ENCODE measurements at regions not wholly inside any gene's neighbourhood (a gene's known extent, or its start where the extent isn't known, plus 50 kb on each side); places are given as distances from the start of the nearest gene placed in this dataset.

DNA sequence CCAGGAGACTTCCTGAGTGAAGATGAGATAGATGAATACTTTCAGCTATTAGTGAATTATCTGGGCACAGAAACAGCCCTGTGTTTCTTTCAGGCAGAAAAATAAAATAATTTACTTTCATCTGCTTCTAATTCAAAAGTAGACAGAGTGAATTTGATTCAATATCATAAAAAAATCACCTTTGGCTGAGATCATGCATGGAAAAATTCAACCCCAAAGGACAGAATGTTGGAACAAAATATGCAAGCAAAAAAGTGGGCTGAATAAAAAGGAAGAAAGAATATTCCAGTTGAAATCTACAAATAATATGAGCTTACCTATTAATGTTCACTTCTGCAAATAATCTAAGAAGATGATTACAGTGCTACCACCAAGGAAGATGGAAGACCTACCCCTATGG, 546.9 kb downstream of the TFAP2B start:
- ATAC-seq (no peak), DNase-seq (ENCODE audit: low spot score) (no peak)

DNA sequence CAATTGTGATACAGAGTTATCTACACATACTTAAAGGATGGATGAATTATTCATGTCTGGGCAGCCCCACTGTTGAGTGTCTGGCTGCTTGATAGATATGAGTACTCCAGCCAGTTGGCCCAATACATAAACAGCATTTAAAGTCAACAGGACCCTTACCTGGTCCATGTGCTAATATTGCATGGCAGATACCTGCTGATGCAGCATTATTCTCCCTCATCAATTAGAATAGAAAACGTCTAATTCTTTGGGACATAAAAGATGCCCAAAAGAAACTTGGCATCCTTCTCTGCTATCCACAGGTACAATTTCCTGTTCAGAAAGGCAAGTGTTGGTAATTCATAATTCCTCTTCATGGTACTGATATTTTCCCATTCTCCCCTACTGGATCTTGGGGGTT, 550.8 kb downstream of the TFAP2B start:
- no peak for ATAC-seq
- DNase-seq (ENCODE audit: low spot score): no peak

DNA sequence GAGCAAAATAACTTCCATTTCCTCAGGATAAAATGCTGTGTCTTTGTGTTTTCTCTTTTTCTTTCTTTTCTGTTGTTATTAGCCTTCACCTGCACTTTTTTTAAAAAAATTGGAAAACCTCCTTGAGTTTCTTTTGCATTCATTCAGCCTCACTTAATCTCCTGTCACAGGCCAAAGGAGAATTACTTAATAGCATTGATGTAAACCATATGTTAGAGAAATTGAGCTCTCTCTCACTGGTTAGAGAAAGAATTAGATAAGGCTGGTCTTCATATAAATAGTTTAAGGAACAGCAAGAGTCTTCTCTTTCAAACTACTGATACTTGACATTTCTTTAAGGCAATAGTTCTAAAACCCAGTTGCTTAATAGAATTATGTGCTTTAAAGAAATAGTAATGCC, 564.2 kb downstream of the TFAP2B start:
- no peak for DNase-seq (ENCODE audit: low spot score)
- ATAC-seq: no peak

DNA sequence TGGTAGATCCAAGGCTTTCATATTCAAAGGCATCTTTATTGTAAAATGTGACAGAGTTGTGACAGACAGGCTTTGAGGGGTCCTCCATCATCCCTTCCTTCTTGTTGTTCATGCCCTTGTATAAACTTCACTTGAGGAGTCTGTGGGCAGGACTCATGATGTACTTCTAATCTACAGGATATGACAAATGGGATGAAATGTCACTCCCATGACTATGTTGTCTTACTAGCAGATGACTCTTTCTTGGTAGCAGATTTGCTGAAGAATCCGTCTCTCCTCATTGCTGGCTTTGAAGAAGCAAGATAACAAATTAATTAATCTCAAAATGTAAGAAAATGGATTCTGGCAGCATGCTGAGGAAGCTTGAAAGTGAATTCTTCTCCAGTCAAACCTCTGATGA, 566.1 kb downstream of the TFAP2B start:
- no peak for DNase-seq (ENCODE audit: low spot score)
- no peak for ATAC-seq

DNA sequence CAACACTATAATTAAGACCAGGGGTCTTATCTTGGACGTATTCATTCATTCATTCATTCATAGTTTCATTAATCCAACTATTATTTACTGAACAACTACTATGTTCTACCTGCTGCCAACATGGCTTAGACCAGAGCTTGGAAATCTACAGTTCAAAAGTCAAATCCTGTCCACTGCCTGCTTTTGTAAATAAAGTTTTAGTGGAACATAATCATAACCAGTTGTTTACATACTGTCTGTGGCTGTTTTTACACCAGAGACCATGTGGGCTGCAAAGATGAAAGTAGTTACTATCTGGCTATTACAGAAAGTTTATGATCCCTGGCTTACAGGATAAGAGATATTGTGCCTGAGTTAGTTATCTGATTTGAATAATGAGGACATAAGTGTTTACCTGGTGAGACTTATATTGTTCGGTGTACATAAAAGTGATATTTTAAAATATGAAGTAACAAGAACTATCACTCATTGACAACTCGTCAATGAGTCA, 567.7 kb downstream of the TFAP2B start:
- DNase-seq (ENCODE audit: low spot score) (no peak), ATAC-seq (no peak)

DNA sequence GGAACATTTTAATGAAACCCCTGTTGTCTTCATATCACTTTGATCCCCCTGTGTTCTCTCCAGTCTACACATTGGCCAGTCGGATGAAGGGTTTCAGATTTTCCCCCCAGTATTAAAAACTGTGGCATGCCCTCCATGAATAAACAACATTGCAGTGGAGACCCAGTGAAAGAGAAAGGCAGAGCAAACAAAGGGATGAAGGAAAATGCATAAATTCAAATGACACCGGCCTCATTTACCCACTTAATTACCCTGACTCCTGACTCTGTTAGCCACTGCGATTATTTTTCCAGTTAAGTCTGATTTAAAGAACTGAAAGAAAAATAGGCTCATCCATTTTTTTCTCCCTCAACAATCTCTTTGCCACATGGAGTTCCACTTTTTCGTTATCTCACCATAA, 569.2 kb downstream of the TFAP2B start:
- DNase-seq (ENCODE audit: low spot score) (no peak), ATAC-seq (no peak)

DNA sequence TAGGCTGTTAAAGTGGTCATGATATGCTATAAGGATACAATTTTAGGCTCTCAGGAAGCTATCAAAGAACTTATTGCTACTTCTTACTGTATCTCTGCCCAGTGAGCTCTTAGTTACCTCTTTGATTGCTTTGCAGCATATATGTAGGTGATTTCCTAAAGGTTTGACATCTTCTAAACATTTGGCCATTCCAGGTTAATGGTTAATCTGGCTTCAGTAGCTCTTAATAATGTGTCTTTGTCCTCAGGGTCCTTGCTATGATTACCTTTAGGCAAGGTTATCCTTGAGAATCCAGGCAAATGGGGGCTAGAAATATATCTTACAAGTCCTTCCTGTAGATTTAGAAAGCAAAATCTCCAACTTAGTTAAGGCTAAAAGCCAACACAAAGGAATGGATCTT, 575.4 kb downstream of the TFAP2B start:
- no peak for ATAC-seq

DNA sequence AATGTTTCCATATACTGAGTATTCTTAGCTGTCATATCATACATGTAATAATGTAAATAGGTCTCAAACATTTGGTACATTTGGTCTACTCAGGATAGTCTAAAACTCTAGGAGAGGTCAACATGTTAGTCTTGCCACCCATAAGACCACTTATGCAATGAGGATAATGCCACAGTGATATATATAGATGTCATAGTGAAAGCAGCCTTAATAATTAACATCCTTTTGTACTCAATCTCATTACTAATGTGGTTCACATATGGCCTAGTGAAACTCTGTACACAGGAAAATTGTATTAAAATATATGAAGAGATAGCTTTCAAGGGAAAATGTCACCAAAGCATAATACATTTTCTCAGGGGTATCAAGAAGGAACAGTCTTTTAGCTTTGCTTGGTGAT, 577.9 kb downstream of the TFAP2B start:
- DNase-seq (ENCODE audit: low spot score): no peak

More for the DNA sequence above, 575.4 kb downstream of the TFAP2B start:
- no peak for DNase-seq (ENCODE audit: low spot score)

DNA sequence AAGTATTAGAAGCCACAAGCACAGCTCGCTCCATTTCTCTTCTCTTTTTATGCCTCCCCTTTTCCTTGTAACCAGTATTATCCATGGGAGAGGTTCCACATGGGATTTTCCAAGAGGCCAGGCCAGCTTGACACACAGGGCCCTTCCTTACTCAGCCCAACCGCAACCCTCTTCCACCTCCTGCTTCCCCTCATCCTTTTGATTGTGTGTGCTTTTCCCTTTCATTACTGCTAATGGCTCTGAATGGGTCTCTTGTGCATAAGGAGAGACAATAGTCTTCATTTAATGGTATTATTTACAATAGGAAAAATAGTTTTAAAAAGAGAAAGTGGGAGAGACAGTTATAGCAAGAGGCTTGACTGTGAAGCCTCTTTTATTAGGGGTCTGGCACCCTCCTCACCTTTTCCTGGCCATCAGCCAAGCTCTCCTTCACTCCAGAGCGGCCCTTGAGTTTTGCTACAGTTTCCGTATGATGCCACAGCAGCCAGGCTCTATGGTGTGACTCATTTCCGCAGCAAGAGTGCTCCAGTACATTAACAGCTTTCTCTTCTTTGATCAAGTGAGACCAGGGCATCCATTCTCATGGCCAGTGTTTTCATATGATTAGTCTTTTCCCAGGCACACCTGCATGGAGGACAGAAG, 579.5 kb downstream of the TFAP2B start:
- DNase-seq (ENCODE audit: low spot score) (no peak), ATAC-seq (no peak)

More for the DNA sequence above, 577.9 kb downstream of the TFAP2B start:
- ATAC-seq: no peak

DNA sequence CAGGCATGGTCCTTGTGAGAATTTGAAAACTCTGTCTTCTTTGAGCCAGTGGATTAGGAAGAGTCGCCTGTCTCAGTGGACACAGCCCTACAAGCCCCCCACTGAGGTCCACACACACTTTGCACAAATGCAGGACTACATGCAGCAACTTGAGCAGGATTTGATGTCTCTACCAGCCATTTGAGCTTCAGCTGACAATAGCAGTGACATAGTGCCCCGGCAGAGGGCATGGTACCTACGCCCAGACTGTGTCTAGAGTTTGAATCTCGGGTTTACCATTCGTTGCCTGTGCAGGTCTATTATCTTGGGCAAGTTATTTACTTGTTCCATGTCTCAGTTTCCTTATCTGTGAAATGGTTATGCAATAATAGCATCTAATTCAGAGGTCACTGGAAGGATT, 580.1 kb downstream of the TFAP2B start:
- ATAC-seq: no peak
- no peak for DNase-seq (ENCODE audit: low spot score)

DNA sequence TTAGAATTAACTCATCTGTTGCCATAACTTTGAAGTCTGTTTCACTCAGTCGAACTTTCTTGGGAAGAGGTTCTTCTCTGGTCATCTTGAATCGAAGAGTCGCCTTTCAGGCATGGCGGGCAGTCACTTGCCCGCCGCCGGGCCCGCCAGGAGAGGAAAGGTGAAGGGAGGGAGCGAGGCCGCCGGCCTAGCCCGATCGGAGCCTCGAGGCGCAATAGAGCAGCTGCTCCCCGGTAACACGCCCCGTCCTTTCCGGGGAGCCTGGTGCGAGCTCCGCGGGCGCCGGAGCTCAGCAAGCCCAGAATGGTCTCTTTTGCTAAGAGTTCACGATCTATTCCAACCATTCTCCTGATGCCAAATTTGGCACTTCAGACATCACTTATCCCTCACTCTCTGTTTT, 591.8 kb downstream of the TFAP2B start:
- DNase-seq (ENCODE audit: low spot score) (no peak), ATAC-seq (no peak)

DNA sequence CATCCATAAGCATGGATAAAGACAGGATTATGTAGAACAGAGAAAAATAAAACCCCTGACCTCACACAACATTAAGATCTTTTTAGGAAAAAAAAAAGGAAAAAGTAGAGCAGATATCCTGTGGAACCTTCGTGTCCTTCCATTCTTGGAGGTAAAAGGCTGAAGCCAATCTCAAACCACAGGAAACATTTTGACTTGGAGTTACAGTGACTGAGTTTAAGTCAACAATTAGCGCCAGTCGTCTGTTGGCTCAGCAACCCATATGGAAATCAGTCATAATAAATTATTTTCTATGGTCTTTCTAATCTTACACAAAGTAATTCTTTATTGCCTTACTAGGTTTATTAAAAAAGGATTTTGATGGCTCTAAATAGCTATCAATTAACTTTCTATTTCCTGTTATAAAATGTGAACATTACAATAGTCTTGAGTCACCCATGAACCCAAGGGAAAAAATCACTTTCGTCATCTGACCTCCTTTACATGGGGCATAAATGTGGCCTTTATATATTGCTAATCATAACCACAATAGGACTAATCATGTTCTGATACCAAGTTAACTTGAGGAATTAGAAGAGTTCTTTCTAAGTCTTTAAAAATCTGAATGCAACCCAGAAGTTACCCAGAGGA, 592.9 kb downstream of the TFAP2B start:
- DNase-seq (ENCODE audit: low spot score) (no peak), ATAC-seq (no peak)

DNA sequence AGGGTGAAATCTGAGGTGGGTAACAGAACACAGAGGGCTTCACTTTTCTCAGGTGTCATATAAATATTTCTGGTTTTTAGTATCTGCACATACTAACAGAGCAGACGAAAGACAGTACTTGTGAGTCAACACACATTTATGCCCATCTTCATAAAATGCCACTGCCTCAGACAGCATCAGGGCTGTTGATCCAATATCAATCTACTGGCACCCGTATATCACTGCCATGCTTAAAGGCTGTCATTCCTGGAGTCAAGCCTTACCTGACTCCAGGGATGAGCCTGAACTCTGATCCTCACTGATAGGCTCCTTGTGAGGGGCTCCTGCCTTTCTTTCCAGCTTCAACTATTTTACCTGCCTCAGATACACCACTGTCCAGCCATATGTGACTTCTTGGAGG, 595.7 kb downstream of the TFAP2B start:
- DNase-seq (ENCODE audit: low spot score): no peak
- ATAC-seq: no peak

DNA sequence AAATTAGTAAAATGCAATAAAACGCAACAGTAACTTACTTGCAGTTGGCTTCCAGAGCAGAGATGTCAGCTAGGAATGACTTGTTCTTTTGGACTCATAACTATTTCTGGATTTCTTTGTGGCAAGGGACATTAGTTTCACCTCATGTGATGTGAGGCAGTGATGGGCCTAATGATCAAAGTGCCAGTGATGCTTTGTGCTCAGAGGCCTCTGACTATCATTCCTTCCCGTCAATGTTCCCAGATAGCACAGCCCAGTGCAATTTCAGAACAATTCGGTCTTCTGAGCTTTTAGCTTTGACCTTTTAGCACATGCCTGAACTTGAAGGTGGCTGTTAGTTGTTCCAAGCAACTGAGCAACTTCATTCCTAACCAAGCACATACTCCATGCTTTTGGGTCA, 596.8 kb downstream of the TFAP2B start:
- ATAC-seq (no peak), DNase-seq (ENCODE audit: low spot score) (no peak)

DNA sequence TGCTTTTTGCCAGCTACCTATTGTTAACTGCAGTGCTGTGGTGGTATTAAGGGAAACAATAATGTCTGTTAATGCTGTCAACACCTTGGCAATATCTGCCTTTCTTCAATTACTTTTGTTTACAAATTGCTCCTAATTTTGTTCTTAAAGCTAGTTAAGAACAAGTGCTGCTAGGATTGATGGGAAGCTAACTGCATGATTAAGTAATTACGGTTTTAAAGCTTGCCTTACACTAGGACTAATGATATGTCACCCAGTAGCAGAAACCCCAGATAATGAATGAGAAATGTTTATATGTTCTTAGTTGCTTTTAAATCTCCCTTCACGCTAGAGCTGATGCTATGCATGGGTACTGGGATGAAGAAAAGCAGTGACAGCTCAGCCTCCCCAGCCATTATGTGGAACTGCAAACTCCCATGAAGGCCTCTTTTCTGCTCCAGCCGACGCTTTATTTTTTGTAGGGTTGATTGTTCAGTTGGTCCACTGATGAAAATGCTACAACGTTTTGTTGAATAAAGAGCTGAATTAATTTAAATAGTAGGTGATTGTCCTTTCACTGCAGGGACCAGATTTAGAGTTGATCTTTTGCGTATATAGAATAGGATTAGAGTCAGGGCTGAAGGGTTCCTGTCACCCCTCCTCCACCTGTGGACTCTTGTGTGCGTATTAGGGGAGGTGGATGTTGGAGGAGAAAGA, 610.5 kb downstream of the TFAP2B start:
- ATAC-seq (no peak), DNase-seq (ENCODE audit: low spot score) (no peak)

DNA sequence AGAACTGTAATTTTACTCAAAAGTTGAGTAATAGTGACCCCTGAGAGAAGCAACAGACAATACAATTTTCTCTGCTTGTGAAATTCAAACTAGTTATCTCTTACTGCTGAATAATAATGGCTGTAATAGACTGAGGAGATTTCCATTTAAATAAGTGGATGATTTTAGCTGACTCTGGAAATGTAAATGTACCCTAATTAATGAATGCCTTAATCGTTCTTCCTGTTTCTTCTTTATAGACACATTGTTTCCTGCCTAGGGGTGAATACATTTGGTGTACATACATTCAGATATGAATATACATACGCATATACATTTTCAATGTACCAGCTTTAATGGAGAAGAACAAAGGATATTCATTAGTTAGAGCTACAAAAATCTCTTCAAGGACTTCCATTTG, 611.9 kb downstream of the TFAP2B start:
- DNase-seq (ENCODE audit: low spot score) (no peak), ATAC-seq (no peak)

DNA sequence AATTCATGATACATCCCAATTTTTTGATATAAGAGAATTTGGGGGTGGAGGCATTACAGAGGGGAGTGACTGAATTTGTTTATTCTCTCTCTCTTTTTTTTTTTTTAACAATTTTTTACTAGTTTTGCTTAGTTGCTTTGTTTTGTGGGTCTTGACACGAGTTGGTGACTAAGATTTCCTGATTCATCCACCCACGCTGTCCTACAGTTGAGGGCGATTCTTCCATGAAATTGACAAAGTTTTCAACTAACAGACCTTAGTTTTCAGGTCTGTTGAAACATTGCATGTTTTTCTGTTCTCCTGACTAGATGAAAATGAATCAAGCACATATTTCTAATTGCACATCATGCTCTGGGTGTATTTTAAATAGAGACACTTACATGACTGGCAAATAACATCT, 613.8 kb downstream of the TFAP2B start:
- ATAC-seq: no peak
- DNase-seq (ENCODE audit: low spot score): no peak

DNA sequence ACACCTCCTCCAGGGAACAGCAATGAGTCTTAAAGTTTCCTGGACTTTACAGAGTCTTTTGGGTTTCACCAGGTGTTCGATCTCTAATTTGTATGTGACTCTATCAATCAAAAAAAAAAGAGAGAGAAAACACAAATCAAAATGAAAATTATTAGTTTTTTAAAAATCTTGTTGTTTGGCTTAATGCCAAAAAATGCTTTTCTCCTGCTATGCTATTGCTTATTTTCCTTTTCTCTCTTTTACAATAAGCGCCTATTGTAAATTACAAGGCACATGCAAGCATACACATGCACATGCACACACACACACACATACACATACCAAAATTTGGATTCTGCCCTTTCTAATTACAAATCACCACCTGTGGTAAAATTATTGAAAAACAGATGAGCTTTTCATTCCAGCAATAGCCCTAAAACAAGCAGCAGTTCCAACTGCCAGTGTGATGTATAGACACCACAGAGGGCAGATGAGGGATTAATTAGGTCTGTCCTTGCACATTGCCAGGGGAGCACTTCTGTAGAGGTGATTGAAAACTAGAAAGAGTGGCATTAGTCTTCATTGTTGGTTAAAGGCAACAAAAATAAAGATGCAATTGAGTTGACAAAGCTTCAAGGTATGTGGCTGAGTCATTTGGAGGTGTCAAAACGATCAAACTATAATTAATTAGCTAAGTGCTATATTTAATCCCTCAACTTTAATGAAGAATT, 631.7 kb downstream of the TFAP2B start:
- no peak for DNase-seq (ENCODE audit: low spot score)
- no peak for ATAC-seq

DNA sequence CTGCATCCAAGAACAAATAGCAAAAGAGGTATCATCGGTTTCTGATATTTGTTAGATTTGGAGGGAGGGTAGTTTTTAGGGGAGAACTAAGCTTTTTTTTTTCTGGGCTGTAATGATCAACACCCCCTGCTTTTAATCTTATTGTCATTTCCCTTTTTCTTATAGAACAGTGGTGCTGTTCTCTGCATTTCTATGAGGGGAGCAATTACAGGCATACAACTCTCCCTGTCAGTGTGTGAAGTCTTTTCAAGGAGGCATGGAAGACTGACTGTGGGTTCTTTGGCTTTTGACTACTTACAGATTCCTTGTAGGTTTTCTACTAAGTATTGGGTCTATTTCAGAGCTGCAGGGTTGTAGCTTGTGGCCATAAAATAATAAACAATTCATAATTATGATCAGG, 632.3 kb downstream of the TFAP2B start:
- DNase-seq (ENCODE audit: low spot score) (no peak), ATAC-seq (no peak)

DNA sequence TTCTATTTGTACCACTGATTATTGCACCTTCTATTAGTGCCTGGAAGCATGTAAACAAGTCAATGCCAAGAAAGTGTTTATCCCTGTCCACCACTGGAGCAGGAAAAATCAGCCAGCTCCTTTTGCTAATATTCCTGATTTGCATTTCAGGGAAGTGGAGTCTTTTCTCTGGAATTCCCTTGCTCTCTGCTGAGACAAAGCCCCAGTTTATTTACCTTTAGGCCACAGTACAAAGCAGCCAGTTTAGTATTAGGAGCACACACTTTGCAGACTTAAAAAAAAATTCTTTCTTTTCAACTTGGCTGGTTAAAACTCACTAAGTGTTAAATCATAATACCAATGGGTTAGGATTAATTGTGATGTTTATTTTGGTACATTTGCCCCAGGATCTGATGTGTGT, 631.1 kb downstream of the PKHD1 start:
- ATAC-seq (no peak), DNase-seq (ENCODE audit: low spot score) (no peak)

DNA sequence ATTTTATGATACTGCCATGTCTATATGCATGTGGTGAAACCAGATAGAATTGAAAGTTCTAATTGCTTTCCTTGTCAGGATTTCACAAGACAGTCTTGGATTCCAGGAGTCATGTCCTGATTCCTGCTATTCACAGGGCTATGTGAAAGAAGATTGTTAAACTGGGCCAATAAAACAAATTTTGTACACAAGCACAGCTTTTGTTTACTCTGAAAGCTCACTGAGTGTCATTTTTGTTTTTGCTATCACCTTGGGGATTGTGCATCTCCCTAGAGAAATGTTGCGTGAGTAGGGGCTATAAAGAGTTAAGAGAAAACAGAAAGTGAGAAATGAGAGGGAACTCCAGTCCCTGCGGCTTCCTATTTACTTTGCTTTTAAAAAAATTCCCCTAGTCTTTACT, 627.5 kb downstream of the PKHD1 start:
- ATAC-seq (no peak), DNase-seq (ENCODE audit: low spot score) (no peak)

DNA sequence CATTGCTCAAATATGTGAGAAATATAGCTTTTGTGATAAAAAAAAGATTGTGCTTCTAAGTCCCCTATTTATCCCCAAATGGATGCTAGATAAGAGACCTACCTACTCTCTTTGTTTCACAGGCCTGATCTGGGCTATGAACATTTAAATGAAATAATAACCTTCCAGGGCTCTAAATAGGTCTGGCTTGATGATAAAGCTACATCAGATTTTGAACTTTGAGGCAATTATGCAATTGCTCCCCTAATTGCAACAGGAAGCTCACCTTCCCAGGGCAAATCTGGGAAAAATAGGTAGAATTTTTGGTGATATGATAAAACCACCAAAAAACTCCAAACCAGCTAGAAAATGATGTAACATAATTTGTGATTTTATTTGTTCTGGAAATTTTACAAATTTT, 624.5 kb downstream of the PKHD1 start:
- no peak for ATAC-seq

More for the DNA sequence above, 624.5 kb downstream of the PKHD1 start:
- no peak for DNase-seq (ENCODE audit: low spot score)

Data from left lobe of liver (tissue), 2 donors.